ENCODE measurements at regions not wholly inside any gene's neighbourhood (a gene's known extent, or its start where the extent isn't known, plus 50 kb on each side); places are given as distances from the start of the nearest gene placed in this dataset.

DNA sequence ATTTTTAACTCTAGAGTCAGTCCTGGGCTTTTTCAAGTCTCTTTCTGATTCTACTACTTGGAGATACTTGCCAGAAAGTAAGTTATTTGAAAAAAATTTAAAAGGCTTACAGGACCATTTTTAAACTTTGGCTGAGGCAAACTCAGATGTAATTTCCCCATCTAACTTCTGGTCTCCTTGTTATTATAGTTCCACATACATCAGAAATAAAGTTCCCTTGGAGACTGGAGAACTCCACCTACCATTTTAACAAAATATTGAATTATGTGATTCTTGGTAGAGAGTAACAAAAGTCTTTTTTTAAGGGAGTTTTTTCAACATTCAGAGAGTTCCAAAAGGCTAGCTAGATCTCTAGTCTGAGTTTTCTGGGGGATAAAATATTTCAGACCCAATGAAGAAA is 56.3 kb upstream of the SNX2 start:
- TF ChIP-seq, protein P1, sequence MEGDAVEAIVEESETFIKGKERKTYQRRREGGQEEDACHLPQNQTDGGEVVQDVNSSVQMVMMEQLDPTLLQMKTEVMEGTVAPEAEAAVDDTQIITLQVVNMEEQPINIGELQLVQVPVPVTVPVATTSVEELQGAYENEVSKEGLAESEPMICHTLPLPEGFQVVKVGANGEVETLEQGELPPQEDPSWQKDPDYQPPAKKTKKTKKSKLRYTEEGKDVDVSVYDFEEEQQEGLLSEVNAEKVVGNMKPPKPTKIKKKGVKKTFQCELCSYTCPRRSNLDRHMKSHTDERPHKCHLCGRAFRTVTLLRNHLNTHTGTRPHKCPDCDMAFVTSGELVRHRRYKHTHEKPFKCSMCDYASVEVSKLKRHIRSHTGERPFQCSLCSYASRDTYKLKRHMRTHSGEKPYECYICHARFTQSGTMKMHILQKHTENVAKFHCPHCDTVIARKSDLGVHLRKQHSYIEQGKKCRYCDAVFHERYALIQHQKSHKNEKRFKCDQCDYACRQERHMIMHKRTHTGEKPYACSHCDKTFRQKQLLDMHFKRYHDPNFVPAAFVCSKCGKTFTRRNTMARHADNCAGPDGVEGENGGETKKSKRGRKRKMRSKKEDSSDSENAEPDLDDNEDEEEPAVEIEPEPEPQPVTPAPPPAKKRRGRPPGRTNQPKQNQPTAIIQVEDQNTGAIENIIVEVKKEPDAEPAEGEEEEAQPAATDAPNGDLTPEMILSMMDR (IDR thresholded peaks at IDR 0.05) = no peak
- Histone ChIP-seq H3K9me3 (no peaks in the 10 kb centered on the region), H3K27ac (no peak overlapping the region), H3K4me3 (no peak overlapping the region), H3K4me1 (no peaks in the 10 kb centered on the region), H3K27me3 (no peaks in the 10 kb centered on the region), H3K36me3 (no peaks in the 10 kb centered on the region)
- DNase-seq (ENCODE audit: low spot score) = no peak

DNA sequence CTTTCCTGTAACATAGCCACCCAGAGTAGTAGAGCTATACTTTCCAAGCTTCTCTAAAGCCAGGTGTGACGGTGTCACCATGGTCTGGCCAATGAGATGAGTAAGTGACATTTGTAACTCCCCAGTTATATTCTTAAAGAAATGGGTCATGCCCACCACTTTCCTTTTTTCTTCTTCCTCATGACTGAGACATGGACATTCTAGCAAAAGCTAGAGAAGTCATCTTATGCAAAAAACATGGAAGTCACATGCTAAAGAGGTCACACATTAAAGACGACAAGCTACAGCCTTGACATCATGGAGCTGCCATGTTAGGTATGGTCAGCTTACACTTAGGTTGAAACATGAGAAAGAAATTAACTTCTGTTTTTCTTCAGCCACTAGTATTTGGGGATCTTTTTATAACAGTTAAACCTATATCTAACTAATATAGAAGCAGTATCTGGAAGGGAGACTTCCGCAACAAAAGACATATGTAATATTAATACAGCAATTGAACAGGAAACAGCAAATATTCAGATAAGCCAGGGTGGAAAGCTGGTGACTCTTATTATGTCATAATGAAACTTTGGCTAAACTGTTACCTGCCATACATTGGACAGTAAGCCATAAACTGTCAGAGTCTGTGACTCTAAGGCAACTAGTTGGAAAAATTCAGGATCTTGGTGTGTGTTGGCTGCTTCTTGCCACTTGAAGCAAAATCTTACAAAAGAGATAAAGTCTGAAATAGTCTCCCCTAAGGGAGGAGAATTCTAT is 54.7 kb upstream of the SNX2 start:
- Histone ChIP-seq H3K27ac (no peak overlapping the region), H3K9me3 (no peaks in the 10 kb centered on the region), H3K27me3 (no peaks in the 10 kb centered on the region), H3K4me1 (no peaks in the 10 kb centered on the region), H3K4me3 (no peak overlapping the region), H3K36me3 (no peaks in the 10 kb centered on the region)
- no peak for DNase-seq (ENCODE audit: low spot score)
- TF ChIP-seq, protein P1 (IDR thresholded peaks at IDR 0.05) = no peak

DNA sequence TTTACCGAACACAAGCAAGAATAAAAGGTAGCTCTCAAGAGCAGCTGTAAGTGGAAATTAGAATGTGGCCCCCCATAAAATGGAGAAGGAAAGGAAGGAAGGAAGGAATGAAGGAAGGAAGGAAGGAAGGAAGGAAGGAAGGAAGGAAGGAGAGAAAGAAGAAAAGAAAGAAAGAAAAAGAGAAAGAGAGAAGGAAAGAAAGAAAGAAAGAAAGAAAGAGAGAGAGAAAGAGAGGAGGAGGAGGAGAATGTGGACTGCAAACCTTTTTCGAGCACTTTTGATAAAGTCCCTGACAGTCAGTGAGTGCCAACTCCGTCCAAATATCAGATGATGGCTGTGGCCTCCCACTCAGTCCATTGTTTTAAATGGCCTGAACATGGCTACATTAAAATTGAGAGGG is 53.8 kb upstream of the SNX2 start:
- Histone ChIP-seq H3K27ac (no peak overlapping the region), H3K27me3 (no peaks in the 10 kb centered on the region), H3K9me3 (no peaks in the 10 kb centered on the region), H3K36me3 (no peaks in the 10 kb centered on the region), H3K4me3 (no peak overlapping the region), H3K4me1 (no peaks in the 10 kb centered on the region)
- TF ChIP-seq, protein P1 (IDR thresholded peaks at IDR 0.05) = no peak
- DNase-seq (ENCODE audit: low spot score) = no peak

DNA sequence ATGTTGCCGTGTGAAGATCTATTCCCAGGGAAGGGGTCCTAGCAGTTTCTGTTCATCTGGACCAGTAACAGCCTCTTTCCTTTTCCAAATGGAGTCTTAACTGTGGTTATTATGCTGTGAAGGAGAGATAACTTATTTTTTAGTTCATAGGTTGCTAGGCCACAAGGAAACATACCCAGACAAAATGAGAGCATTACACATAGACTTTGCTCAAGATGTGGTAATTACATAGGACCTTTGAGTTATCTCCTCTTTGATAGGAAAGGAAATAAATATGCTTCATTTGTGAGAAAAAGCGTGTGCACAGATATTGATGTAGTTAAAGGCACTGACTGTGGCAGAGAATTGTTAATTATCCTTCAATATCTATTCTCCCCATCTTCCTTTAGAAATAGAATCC is 52.5 kb upstream of the SNX2 start:
- Histone ChIP-seq H3K36me3 (no peaks in the 10 kb centered on the region), H3K9me3 (no peaks in the 10 kb centered on the region), H3K4me1 (no peaks in the 10 kb centered on the region), H3K4me3 (no peak overlapping the region), H3K27ac (no peak overlapping the region), H3K27me3 (no peaks in the 10 kb centered on the region)
- no peak for DNase-seq (ENCODE audit: low spot score)
- TF ChIP-seq, protein P1 (IDR thresholded peaks at IDR 0.05) = no peak

DNA sequence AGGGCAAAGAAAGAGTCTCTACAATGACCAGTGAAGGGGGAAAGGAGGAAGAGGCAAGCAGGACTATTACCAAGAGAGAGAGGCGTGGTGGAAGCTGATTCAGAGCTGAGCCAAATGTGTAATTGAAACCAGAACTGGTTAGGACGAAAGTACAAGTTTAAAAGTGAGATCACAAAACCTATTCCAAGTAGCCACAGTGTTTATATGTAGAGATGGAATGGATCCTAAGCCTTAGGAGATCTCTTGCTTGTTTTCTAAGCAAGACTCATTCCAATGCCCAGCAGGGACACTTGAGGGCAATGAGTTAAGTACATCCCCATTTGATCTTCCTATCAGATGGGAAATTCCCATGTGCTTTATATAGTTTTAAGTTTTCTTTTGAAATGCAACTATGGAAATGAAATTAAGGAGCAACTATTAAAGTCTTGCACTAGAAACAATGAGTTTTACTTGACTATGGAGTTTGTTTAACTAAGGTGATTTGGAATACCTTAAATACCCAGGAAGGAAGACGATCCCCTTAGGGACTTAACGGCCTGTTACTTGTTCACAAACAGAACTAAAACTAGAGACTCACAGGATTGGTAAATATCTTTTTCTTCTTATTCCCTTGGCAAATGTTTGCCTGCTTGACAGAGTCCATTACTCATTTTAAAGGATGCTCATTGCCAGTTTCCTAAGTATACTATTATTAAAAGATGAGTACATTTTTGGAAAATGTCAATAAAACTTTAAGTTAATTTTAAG is 51.1 kb upstream of the SNX2 start:
- TF ChIP-seq, protein P1 (IDR thresholded peaks at IDR 0.05) = no peak
- no peak overlapping the region for H3K4me3 ChIP-seq
- no peaks in the 10 kb centered on the region for H3K4me1 ChIP-seq
- H3K27ac ChIP-seq = no peak overlapping the region
- no peaks in the 10 kb centered on the region for H3K27me3 ChIP-seq
- H3K36me3 ChIP-seq = no peaks in the 10 kb centered on the region
- no peaks in the 10 kb centered on the region for H3K9me3 ChIP-seq
- no peak for DNase-seq (ENCODE audit: low spot score)

All from right atrium auricular region (tissue), 2 donors.